ENCODE measurements at regions not wholly inside any gene's neighbourhood (a gene's known extent, or its start where the extent isn't known, plus 50 kb on each side); places are given as distances from the start of the nearest gene placed in this dataset.

- Histone ChIP-seq H4K91ac (replicated peaks; ENCODE audit: insufficient read length, low read length) (no peak overlapping the region), H3K4me3 (ENCODE audit: extremely low read depth in 1 of 4, insufficient read depth in 2 of 4, low read depth in 3 of 4, low read length in 4 of 4) (no peak overlapping the region), H3K4me1 (replicated peaks in 1 of 4; ENCODE audit: control insufficient read depth in 3 of 4, insufficient read depth in 4 of 4, low read length in 3 of 4) (no peaks in the 10 kb centered on the region; a peak in 1 of 7 replicates), H3K9ac (replicated peaks in 1 of 4; ENCODE audit: extremely low read depth in 1 of 4, low read depth in 3 of 4, low read length in 3 of 4) (no peak overlapping the region), H2AFZ (ENCODE audit: low read length) (no peak overlapping the region), H3K18ac (ENCODE audit: extremely low read depth, low read length) (no peak overlapping the region), H3K27ac (ENCODE audit: low read depth, low read length) (no peak overlapping the region), H3K36me3 (ENCODE audit: control insufficient read depth in 2 of 4, insufficient read depth in 4 of 4, low read length in 3 of 4) (no peaks in the 10 kb centered on the region), H3K14ac (ENCODE audit: insufficient read length) (no peak overlapping the region), H3K9me3 (ENCODE audit: insufficient read depth in 2 of 2, low read depth in 1 of 2, low read length in 1 of 2) (no peaks in the 10 kb centered on the region), H3K56ac (replicated peaks; ENCODE audit: insufficient read length, low read depth, low read length) (peak overlapping the region; percentile 54), H4K20me1 (replicated peaks in 1 of 2; ENCODE audit: control insufficient read depth in 1 of 2, insufficient read depth in 2 of 2, low read length in 2 of 2) (no peaks in the 10 kb centered on the region), H4K5ac (ENCODE audit: insufficient read length, low read depth, low read length) (no peak overlapping the region), H2BK5ac (ENCODE audit: low read depth, low read length) (no peak overlapping the region), H2BK15ac (ENCODE audit: low read length) (no peak overlapping the region), H2BK120ac (replicated peaks; ENCODE audit: low read depth, low read length) (no peak overlapping the region), H3K4ac (replicated peaks; ENCODE audit: insufficient read length, low read depth, low read length) (no peak overlapping the region), H3K79me2 (ENCODE audit: control insufficient read depth in 1 of 2, insufficient read depth in 2 of 2, low read length in 2 of 2) (no peaks in the 10 kb centered on the region), H3K23ac (ENCODE audit: insufficient read length) (no peak overlapping the region), H2AK5ac (ENCODE audit: low read depth, low read length) (no peak overlapping the region), H3K23me2 (ENCODE audit: low read depth, low read length) (no peaks in the 10 kb centered on the region), H4K8ac (ENCODE audit: extremely low read depth, insufficient read depth, low read length) (no peak overlapping the region), H2BK20ac (ENCODE audit: low read length) (no peak overlapping the region), H3K4me2 (ENCODE audit: insufficient read depth in 1 of 2, low read depth in 2 of 2, low read length in 2 of 2) (no peak overlapping the region), H3K79me1 (ENCODE audit: low read depth, low read length) (no peaks in the 10 kb centered on the region), H3K27me3 (replicated peaks in 1 of 4; ENCODE audit: control insufficient read depth in 3 of 4, extremely low read depth in 1 of 4, insufficient read depth in 3 of 4, low read length in 3 of 4) (no peaks in the 10 kb centered on the region), H2BK12ac (ENCODE audit: low read depth, low read length) (no peak overlapping the region)
- TF ChIP-seq BACH1 (IDR thresholded peaks at IDR 0.05; ENCODE audit: low read length), result peak; percentile 71; the same call in 1 of the 2 replicates
- TF ChIP-seq EP300 (IDR thresholded peaks at IDR 0.05; ENCODE audit: borderline replicate concordance in 1 of 2, low read depth in 2 of 2, low read length in 2 of 2), result no peak
- WGBS, 2 experiments (ENCODE audit: extremely low coverage in 1 of 2, insufficient coverage in 1 of 2, insufficient read length in 1 of 2, insufficient replicate concordance in 2 of 2, low coverage in 1 of 2, low lambda C conversion rate in 2 of 2, missing lambda C conversion rate in 1 of 2), result 94% methylated on average over 1 of the region's 1 CpG; no CpG with 5 or more reads in 1 of the 2 experiments
- ChIA-PET POLR2A (ENCODE audit: partially characterized antibody) (no interaction called here), CTCF (ENCODE audit: partially characterized antibody) (interaction anchor here (0.7 kb wide), 1 partner anchor 54 kb away, joined by 3 read pairs; no protein-coding TSS in a partner anchor)
- FAIRE-seq (no peak), DNase-seq (ENCODE audit: low read depth in 1 of 2, low spot score in 2 of 2) (no peak)
Observed at GRCh38 chr2:193845604-193846003, 1650.9 kb upstream of the TMEFF2 start.
